NCI-H345 treated with DMSO at 0.1 percent for 48 hours (cell line): ENCODE measurements at regions not wholly inside any gene's neighbourhood (a gene's known extent, or its start where the extent isn't known, plus 50 kb on each side); places are given as distances from the start of the nearest gene placed in this dataset.
A peak's percentile ranks its signal among the peaks of the same experiment; 100 is the strongest.
"Not testable (repeated sequence)": the region's sequence is repeated elsewhere in the genome, so short reads cannot be mapped to it uniquely, and the experiment has no call there.

Source experiments
- DNase-seq: peaks from one replicate; lab custom pipeline; 2025; ENCODE audit not compliant: unreplicated experiment; lab: John Stamatoyannopoulos, UW

- no peak for DNase-seq
These were observed 282.4 kb upstream of the NETO1 start for GRCh38 chr18:73150199-73150598.

DNA sequence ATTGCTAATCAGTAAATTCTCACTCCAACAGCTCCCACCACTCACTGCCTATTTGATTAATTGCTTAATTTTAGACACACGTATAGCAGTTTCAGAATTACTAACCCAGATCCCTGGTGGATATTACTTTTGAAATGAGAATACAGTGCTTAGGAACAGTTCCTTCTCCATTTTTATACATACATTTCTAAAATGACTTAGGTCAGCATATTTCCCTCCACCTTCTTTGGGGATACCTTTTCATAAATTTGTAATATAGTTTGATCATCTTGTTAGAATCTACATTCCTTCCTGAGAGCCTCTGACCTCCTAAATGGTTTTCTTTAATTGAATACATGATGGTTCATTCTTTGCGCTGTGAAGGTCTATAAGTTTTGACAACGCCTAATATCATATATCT is 279.8 kb upstream of the NETO1 start:
- no peak for DNase-seq

DNA sequence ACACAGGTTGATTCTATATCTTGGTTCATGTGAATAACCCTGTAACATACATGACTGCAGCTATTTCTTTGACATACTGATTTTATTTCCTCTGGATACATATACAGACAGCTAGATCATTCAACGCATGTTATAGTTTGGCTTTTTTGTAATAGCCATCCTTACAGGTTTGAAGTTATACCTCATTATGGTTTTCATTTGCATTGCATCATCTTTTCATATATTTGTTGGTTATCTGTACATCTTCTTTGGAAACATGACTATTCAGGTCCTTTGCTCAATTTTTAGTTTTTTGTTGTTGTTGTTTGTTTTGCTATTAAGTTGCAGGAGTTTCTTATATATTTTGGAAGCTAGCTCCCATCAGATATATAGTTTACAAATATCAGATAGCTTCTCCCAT is 276.2 kb upstream of the NETO1 start:
- DNase-seq, result no peak

- peak; percentile 3 for DNase-seq
These were observed 268.3 kb upstream of the NETO1 start for GRCh38 chr18:73136134-73136533.

DNA sequence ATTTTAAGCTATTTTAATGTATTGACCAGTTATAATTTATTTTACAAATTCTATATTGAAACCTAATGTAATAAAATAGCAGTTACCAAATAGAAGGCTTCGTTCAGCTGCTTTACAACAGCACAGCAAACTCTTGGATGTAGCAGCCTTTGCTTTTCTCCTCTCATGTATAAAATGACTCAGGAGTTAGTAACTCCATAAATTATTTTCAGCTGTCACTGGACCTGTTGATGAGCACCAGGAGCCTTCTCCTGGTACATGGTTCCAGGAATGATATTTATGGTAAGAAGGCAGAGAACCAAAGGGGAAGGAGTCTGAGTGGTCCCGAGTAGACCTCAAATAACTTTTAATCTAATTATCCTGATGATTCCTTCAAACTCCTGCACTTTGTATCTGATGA is 256.4 kb upstream of the NETO1 start:
- no peak for DNase-seq

- DNase-seq, result no peak
These were observed 253.4 kb upstream of the NETO1 start for GRCh38 chr18:73121207-73121606.

- DNase-seq, result no peak
These were observed 252.8 kb upstream of the NETO1 start for GRCh38 chr18:73120626-73121025.

DNA sequence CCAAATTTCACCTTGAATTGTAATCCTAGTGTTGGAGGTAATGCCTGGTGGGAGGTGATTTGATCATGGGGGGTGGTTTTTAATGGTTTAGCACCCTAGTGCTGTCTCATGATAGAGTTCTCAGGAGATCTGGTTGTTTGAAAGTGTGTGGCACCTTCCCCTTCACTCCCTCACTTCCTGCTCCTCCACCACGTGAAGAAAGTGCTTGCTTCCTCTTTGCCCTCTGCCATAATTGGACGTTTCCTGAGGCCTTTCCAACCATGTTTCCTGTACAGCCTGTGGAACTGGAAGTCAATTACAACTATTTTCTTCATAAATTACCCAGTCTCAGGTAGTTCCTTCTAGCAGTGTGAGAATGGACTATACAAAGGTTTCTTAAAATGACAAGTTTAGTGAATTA is 251.8 kb upstream of the NETO1 start:
- DNase-seq, result no peak

GRCh38 chr18:73118121-73118816 is 250.5 kb upstream of the NETO1 start:
- DNase-seq, result no peak

DNA sequence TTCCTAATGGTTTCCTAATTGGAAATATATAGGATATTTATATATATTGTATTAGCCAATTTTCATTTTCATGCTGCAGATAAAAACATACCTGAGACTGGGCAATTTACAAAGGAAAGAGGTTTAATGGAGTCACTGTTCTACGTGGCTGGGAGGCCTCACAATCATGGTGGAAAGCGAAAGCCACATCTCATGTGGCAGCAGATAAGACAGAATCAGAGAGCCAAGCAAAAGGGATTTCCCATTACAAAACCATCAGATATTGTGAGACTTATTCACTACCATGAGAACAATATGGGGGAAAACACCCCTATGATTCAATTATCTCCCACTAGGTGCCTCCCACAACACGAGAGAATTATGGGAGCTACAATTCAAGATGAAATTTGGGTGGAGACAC is 242.5 kb upstream of the NETO1 start:
- DNase-seq, result no peak

- DNase-seq, result no peak
These were observed 234.2 kb upstream of the NETO1 start for GRCh38 chr18:73101977-73102376.

- not testable (repeated sequence) for DNase-seq
These were observed 233.7 kb upstream of the NETO1 start for GRCh38 chr18:73101491-73101890.

DNA sequence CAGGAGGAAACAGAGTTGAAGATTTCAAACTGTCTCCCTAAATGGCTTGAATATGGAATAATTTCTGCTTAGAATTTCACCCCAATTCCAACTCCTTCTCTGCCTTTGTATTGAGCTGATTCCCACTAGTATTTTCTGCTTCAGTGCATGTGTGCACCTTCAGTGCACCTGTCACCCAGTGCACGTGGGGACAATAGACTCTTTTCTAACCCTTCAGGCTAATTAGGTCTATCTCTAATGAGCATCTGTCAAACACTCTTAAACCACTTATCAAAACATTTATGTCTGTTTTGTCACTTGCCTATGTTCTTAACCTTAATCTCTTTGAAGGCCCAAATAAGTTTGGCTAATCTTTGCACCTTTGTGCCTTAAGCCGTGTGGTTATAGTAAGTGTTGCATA is 232.0 kb upstream of the NETO1 start:
- DNase-seq, result no peak

GRCh38 chr18:73093687-73094250 is 226.0 kb upstream of the NETO1 start:
- DNase-seq, result no peak

DNA sequence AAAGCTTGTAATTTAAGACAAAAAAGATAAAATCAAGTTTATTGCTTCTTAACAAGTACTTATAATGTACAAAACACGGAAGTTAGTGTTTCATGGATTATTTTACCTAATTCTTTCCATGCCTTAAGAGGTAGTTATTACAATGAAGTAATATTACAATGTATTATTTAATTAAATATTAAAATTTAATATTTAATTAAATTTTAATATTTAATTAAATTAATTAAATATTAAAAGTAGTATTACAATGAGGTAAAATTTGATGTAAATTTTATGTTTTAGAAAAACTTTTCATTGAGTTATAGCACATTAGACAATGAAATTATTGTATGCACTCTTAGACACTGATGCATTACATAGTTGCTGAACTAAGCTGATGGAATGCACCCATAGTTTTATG is 220.7 kb upstream of the NETO1 start:
- DNase-seq, result no peak

DNA sequence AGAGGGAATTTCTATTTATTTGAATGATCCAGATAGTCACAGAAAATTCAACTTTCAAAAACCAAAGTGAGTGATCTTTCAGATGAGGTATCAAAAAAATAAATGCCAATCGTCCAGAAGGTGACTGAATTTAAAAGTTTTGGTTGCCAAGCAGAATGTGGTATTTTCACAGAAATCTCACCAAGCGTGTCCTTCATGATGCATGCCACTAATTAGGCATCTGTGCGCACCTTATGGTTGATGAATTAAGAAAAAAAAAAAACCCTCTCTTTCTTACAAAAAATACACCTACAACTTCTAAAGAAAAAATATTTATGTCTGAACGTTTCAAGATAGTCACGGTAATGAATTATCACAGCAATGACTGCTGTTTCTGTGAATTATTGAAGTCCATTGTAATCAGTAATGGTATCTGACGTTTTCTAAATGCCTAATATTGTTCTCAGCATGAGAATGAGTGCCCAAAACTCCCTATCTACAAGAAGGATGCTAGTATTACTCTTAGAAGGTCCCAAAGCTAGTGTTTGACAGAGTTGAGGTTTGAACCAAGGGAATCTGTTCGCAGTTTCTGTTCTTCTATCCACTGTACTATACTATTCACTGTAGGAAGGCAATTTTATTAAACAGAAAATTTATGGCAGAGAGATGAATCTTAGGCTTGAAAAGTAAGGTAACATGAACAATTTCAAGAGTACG is 219.6 kb upstream of the NETO1 start:
- no peak for DNase-seq

DNA sequence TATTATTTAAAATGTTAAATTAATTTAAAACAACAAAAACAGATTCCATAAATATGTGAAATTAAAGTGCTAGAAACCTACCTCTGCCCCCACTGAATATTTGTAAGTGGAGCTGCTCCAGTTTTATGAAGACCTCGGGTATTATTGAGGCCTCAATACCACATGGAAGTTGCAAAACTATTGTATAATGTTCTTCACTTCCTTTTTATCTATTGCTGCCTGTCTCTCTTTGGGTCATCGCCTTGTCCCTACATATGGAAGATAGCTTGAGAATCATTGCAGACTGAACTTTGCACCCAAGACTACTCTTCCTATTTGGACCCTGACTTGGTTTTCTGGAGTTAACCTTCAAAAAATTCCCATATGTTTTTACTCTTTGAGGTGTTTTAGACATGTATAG is 212.1 kb upstream of the NETO1 start:
- DNase-seq, result no peak

DNA sequence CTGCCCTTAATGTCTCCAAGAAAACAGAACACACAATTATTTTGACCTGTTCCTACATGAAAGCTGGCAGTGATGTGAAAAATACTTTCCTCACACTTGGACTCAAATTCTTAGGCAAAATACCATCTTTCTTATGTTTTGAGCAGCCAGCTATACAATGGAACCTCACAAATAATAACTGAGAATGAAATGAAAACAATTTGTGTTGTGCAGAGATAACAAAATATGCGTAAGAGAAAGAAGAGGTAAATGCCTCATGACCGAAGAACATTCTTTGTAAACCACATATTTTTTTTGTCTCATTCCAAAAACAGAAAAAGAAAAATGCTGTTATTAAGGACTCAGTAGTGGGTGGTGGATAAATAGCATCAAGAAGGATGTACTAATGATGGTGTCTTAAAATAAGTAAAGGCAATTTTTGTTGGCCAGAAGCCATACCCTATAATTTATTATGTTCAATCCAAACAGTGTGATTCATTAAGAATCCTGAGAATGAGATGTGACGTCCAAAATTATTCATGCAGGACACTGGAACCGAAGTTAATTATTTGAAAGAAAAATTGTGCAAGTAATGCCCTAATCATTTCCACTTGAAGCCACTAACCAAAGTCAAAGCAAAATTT is 193.0 kb upstream of the NETO1 start:
- no peak for DNase-seq

- DNase-seq, result no peak
These were observed 191.5 kb upstream of the NETO1 start for GRCh38 chr18:73059280-73059679.

- no peak for DNase-seq
These were observed 179.9 kb upstream of the NETO1 start for GRCh38 chr18:73047688-73048087.

DNA sequence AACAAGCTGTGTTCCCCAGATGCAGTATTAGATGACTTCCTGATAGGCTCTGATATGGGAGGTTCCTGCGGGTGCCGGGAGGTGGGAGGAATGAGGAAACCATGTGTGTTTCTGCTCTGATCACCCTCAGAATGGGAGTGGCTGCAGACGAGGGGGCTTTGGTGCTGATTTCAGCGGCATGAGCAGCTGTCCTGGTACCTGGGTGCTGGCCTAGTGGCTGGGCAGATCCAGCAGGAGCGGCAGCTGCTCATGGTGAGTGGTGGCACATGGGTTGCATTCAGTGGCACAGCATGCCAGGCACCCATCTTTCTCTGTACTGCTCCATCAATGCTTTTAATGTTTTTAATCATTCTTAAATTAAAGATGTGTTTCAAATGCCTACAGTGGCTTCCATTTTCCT is 177.2 kb upstream of the NETO1 start:
- DNase-seq, result no peak

DNA sequence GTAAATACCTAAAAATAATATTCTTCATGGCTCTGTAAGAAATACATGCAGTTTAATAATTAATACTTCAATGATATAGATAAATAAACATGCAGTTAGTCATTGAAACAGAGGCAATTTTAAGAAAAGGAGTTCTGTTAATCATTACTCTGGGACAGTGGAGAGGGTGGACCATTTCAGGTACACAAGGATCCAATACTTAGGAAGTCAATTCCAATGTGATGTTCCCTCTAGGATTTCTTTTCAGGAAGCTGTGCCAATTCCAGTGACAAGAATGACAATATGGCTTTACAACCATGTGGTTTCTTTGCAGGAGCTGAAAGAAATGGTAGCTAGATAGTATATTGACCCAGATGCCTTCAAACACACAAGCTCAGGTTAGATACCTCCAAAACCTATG is 175.8 kb upstream of the NETO1 start:
- no peak for DNase-seq
